ENCODE measurements at regions not wholly inside any gene's neighbourhood (a gene's known extent, or its start where the extent isn't known, plus 50 kb on each side); places are given as distances from the start of the nearest gene placed in this dataset.
"Not testable (repeated sequence)": the region's sequence is repeated elsewhere in the genome, so short reads cannot be mapped to it uniquely, and the experiment has no call there.

DNA sequence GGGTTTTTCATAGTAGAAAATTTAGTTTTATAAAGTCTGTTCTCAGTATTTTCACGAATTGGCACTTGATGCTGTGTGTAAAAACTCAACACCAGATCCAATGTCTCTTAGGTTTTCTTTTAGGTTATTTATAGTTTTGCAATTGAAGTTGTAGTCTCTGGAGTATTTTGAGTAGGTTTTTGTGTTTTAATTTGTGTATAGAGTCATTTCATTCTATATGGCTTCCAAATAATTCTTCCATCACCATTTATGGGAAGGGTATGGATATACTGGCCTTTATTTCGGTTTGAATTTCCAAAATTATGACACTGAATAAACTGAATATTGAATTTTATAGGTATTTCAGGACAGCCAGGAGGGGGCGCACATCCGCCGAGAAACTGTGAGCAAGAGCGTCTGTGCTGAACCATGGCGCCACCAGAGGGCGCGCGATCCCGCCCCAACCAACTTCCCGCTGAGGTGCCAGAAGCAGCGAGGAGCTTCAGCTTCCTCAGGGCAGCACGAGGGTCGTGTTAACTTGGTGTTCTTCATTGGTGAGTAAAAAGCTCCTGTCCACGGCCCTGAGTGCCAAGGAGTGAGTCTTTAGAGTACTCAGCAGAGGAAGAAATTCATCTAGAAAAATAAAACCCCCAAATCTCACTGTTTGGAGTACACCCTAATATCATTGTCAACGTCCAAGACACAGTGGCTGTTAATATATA lies 207.5 kb downstream of the LMLN start:
- H3K4me3 Mint-ChIP-seq; H3K4me1 Mint-ChIP-seq; H3K36me3 Mint-ChIP-seq; ATAC-seq (ENCODE audit: low read depth); H3K27me3 Mint-ChIP-seq; POLR2A ChIA-PET; H3K27ac Mint-ChIP-seq; H3K9me3 Mint-ChIP-seq: not testable (repeated sequence)
- DNase-seq = peak; percentile 83

DNA sequence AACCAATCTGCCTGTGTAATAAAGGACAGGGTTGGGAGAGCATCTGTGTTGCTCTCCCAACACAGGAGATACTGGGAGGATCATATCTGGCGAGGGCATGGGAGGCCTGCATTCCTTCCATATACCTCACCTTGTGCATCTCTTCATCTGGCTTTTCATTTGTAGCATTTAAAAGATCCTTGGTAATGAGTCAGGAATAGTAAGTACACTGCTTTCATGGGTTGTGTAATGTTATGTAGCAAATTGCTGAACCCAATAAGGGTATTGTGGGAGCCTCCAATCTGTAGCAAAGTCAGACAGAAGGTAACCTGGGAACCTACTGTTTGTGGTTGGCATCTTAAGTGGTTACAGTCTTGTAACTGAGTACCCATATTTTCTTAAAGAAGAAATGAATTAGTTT lies 210.8 kb downstream of the LMLN start:
- POLR2A ChIA-PET, H3K27me3 Mint-ChIP-seq: not testable (repeated sequence)

DNA sequence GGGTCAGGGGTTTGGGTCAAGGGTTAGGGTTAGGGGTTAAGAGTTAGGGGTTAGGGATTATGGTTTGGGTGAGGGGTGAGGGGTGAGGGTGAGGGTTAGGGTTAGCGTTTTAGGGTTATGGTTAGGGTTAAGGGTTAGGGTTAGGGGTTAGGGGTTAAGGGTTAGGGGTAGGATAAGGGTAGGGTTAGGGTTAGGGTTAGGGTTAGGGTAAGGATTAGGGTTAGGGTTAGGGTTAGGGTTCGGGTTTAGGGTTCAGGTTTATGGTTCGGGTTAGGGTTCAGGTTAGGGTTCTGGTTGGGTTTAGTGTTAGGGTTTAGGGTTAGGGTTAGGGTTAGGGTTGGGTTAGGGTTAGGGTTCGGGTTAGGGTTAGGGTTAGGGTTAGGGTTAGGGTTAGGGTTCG lies 213.1 kb downstream of the LMLN start:
- not testable (repeated sequence) for H3K4me3 Mint-ChIP-seq; ATAC-seq (ENCODE audit: low read depth)

More for the DNA sequence above, 210.8 kb downstream of the LMLN start:
- H3K27ac Mint-ChIP-seq; H3K9me3 Mint-ChIP-seq; DNase-seq; ATAC-seq (ENCODE audit: low read depth); H3K36me3 Mint-ChIP-seq; H3K4me3 Mint-ChIP-seq; H3K4me1 Mint-ChIP-seq: not testable (repeated sequence)

DNA sequence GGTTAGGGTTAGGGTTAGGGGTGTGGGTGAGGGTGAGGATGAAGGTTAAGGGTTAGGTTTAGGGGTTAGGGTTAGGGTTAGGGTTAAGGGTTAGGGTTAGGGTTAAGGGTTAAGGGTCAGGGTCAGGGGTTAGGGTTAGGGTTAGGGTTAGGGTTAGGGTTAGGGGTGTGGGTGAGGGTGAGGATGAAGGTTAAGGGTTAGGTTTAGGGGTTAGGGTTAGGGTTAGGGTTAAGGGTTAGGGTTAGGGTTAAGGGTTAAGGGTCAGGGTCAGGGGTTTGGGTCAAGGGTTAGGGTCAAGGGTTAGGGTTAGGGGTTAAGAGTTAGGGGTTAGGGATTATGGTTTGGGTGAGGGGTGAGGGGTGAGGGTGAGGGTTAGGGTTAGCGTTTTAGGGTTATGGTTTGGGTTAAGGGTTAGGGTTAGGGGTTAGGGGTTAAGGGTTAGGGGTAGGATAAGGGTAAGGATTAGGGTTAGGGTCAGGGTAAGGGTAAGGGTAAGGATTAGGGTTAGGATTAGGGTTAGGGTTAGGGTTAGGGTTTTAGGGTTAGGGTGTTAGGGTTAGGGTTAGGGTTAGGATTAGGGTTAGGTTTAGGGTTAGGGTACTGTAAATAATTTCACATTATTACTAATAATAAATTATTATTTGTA lies 214.0 kb downstream of the LMLN start:
- H3K27ac Mint-ChIP-seq; DNase-seq; POLR2A ChIA-PET; H3K9me3 Mint-ChIP-seq; ATAC-seq (ENCODE audit: low read depth); H3K27me3 Mint-ChIP-seq; H3K4me3 Mint-ChIP-seq; H3K36me3 Mint-ChIP-seq; H3K4me1 Mint-ChIP-seq: not testable (repeated sequence)

More for the DNA sequence above, 213.1 kb downstream of the LMLN start:
- H3K9me3 Mint-ChIP-seq, H3K27me3 Mint-ChIP-seq, H3K27ac Mint-ChIP-seq, H3K4me1 Mint-ChIP-seq, POLR2A ChIA-PET, H3K36me3 Mint-ChIP-seq, DNase-seq: not testable (repeated sequence)

Measured in activated naive CD8-positive, alpha-beta T cell treated with anti-CD3 and anti-CD28 coated beads, Interleukin-2, amount 10 ng/mL, durations not matched to agents 7 days and 5 days (primary cell).